ENCODE measurements at regions not wholly inside any gene's neighbourhood (a gene's known extent, or its start where the extent isn't known, plus 50 kb on each side); places are given as distances from the start of the nearest gene placed in this dataset.

- no peak for ATAC-seq
- Histone ChIP-seq H3K4me1 (no peaks in the 10 kb centered on the region), H3K9me3 (peaks cover 0 to 5% (median 0%) of the 10 kb centered on the region in 3 donors), H3K36me3 (replicated peaks in 1 of 2; ENCODE audit: insufficient read depth in 1 of 2, low read depth in 2 of 2) (no peaks in the 10 kb centered on the region), H3K27ac (no peak overlapping the region), H3K27me3 (no peaks in the 10 kb centered on the region), H3K4me3 (no peak overlapping the region)
- WGBS, 2 donors = 55 to 63% methylated on average over 2 of the region's 2 CpGs
- intact Hi-C loops (cut with DNase I) = no loop called here
- DNase-seq = no peak
- TF ChIP-seq CTCF (IDR thresholded peaks at IDR 0.05) = no peak
- no peak for TF ChIP-seq POLR2A (IDR thresholded peaks at IDR 0.05)
These were observed 249.8 kb downstream of the SAMD5 start for GRCh38 chr6:147758303-147758702.

GRCh38 chr6:147759093-147759492 is 250.6 kb downstream of the SAMD5 start:
- Histone ChIP-seq H3K9me3 (peaks cover 0 to 5% (median 0%) of the 10 kb centered on the region in 3 donors), H3K27ac (no peak overlapping the region), H3K4me3 (no peak overlapping the region), H3K36me3 (replicated peaks in 1 of 2; ENCODE audit: insufficient read depth in 1 of 2, low read depth in 2 of 2) (no peaks in the 10 kb centered on the region), H3K4me1 (no peaks in the 10 kb centered on the region), H3K27me3 (no peaks in the 10 kb centered on the region)
- intact Hi-C loops (cut with DNase I) = no loop called here
- WGBS, 2 donors = 81 to 84% methylated on average over 3 of the region's 3 CpGs
- TF ChIP-seq CTCF (IDR thresholded peaks at IDR 0.05) (no peak), POLR2A (IDR thresholded peaks at IDR 0.05) (no peak)
- DNase-seq = no peak
- no peak for ATAC-seq

GRCh38 chr6:147759536-147759935 is 251.0 kb downstream of the SAMD5 start:
- Histone ChIP-seq H3K9me3 (peaks cover 0 to 5% (median 0%) of the 10 kb centered on the region in 3 donors), H3K27ac (no peak overlapping the region), H3K4me1 (no peaks in the 10 kb centered on the region), H3K4me3 (no peak overlapping the region), H3K27me3 (no peaks in the 10 kb centered on the region), H3K36me3 (replicated peaks in 1 of 2; ENCODE audit: insufficient read depth in 1 of 2, low read depth in 2 of 2) (no peaks in the 10 kb centered on the region)
- DNase-seq (no peak), ATAC-seq (no peak)
- no peak for TF ChIP-seq POLR2A (IDR thresholded peaks at IDR 0.05)
- TF ChIP-seq CTCF (IDR thresholded peaks at IDR 0.05) = no peak
- intact Hi-C loops (cut with DNase I) = no loop called here

- intact Hi-C loops (cut with DNase I) = no loop called here
These were observed 257.1 kb downstream of the SAMD5 start for GRCh38 chr6:147765541-147765940.

More at GRCh38 chr6:147765541-147765940, 257.1 kb downstream of the SAMD5 start:
- no peak overlapping the region for H3K27ac ChIP-seq
- TF ChIP-seq CTCF (IDR thresholded peaks at IDR 0.05) (no peak), POLR2A (IDR thresholded peaks at IDR 0.05) (no peak)
- H3K4me1 ChIP-seq = peaks cover 10% of the 10 kb centered on the region
- no peak for ATAC-seq
- WGBS, 2 donors = 80 to 84% methylated on average over 5 of the region's 5 CpGs
- H3K27me3 ChIP-seq = no peaks in the 10 kb centered on the region
- no peaks in the 10 kb centered on the region for H3K9me3 ChIP-seq
- DNase-seq = no peak
- H3K4me3 ChIP-seq = no peak overlapping the region
- H3K36me3 ChIP-seq (replicated peaks in 1 of 2; ENCODE audit: insufficient read depth in 1 of 2, low read depth in 2 of 2) = no peaks in the 10 kb centered on the region

Measured in body of pancreas (tissue), 4 donors.